ENCODE measurements at regions not wholly inside any gene's neighbourhood (a gene's known extent, or its start where the extent isn't known, plus 50 kb on each side); places are given as distances from the start of the nearest gene placed in this dataset.

- no peak for TF ChIP-seq CTCF (IDR thresholded peaks at IDR 0.05; ENCODE audit: borderline replicate concordance, extremely low read depth, low read length, poor library complexity, severe bottlenecking)
- no peak for TF ChIP-seq EZH2 (IDR thresholded peaks at IDR 0.05; ENCODE audit: borderline replicate concordance, low read depth, low read length, severe bottlenecking)
These were observed 1500.2 kb upstream of the FLRT2 start for GRCh38 chr14:84029720-84030119.

Measured in DND-41 (cell line).